HG02759 (cell line): ENCODE measurements at regions not wholly inside any gene's neighbourhood (a gene's known extent, or its start where the extent isn't known, plus 50 kb on each side); places are given as distances from the start of the nearest gene placed in this dataset.
A peak's percentile ranks its signal among the peaks of the same experiment; 100 is the strongest.

Source experiments
- ATAC-seq: cut with Tn5 transposase; IDR thresholded peaks from one replicate; pipeline ENCODE4 v1.9.1; 2021; ENCODE audit warnings: mild to moderate bottlenecking, moderate library complexity; ENCODE audit not compliant: unreplicated experiment

DNA sequence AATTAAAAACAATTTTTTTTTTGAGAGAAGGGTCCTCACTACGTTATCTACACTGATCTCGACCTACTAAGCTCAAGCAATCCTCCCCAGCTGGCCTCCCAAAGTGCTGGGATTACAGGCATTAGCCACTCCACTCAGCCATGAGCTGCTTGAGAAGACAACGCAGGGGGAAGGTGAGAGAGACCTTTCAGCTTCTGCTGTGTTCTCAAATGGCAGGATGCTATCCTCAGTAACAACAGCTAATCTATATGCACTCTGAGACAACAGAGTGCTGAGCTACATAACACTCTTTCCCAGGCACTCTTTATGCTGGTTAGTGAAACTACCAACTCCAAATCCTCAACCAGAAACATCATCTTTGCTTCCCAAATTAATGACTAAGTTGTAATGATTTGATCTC, 526.1 kb downstream of the CCER1 start:
- ATAC-seq, result no peak

DNA sequence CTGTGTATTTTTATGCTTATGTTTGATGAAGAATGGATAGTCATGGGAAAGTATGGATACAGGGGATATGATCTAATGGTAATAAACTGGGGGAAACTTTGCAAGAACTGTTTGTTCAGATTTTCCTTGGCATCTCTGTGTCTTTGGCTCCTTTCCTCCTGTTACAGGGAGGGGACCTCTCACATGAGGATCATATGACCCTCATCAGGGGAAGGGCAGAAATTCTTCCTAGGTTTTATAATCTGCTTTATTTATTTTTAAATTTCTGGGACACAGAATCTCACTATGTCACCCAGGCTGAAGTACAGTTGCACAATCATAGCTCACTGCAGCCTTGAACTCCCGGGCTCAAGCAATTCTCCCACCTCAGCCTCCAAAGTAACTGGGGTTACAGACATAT, 526.5 kb downstream of the CCER1 start:
- no peak for ATAC-seq

- no peak for ATAC-seq
Observed at GRCh38 chr12:90423965-90424364, 531.0 kb downstream of the CCER1 start.

- no peak for ATAC-seq
Observed at GRCh38 chr12:90410962-90411361, 544.0 kb downstream of the CCER1 start.

DNA sequence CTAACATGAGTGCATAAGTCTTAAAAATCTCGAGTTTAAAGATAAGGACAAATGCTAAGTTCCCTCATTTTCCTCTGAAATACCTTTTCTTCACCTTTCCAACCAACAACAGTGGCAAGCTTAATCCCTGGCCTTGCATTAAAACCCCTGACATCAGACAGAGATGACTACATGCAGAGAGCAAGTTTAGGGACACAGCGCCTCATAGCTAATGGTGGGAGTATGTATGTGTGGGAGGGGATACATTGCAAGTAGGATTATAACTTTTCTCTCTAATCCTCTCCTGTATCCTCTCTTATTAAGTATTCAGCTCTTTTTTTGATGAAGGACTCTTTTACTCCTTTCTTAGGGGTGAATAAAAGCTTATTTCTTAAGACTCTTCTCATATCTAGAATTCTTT, 547.1 kb downstream of the CCER1 start:
- ATAC-seq, result no peak

GRCh38 chr12:90404071-90404470, 550.9 kb downstream of the CCER1 start:
- peak; percentile 66 for ATAC-seq

- no peak for ATAC-seq
Observed at GRCh38 chr12:90401185-90401584, 553.8 kb downstream of the CCER1 start.

DNA sequence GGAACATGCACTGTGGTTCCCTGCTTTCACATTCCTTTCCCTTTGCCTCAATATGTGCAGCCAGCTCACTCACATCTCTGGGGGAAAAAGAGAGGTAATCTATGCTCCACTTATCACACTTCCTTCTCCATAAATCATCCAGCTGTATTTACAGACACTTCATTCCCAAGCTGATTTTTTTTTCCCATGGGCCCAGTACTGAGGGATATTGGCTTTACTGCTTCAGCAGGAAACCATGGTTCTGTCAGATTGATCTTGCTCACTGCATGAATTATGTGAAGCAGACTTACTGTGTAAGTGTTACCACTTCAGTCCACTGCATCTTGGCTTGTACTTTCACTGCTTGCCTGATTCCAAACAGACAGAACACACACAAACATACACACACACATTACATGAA, 555.6 kb downstream of the CCER1 start:
- ATAC-seq, result no peak

- ATAC-seq, result no peak
Observed at GRCh38 chr12:90398285-90398836, 556.6 kb downstream of the CCER1 start.

DNA sequence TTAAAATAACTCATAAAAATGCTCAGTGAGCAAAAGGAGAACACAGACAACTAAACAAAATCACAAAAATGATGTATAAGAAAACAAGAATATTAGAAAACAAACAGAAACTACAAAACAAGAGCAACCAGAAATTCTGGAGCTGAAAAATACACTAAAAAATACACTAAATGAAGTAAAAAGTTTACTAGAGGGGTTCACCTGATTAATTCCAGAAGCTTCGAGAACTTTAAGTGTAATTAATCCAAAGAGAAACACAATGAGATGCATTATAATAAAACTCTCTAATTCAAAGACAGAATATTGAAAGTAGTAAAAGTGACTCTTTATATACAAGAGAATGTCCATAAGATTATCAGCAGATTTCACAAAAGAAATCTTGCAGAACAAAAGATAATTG, 558.4 kb downstream of the CCER1 start:
- ATAC-seq, result no peak

DNA sequence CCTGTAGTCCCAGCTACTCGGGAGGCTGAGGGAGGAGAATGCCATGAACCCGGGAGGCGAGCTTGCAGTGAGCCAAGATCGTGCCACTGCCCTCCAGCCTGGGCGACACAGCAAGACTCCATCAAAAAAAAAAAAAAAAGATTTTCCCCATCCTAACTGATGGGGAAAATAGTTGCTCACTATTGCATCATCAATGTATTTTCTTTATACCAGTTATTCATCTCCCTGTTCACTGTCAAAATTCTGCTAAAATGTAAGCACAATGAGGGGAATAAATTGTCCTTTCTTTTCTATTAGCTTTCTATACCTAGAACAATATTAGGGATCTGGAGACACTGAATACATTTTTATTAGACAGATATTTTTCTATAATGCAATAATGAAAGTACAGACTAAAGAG, 561.3 kb downstream of the CCER1 start:
- ATAC-seq, result no peak

- no peak for ATAC-seq
Observed at GRCh38 chr12:90393089-90393488, 561.9 kb downstream of the CCER1 start.

- ATAC-seq, result no peak
Observed at GRCh38 chr12:90390947-90391346, 564.0 kb downstream of the CCER1 start.

- no peak for ATAC-seq
Observed at GRCh38 chr12:90368081-90368480, 586.9 kb downstream of the CCER1 start.

DNA sequence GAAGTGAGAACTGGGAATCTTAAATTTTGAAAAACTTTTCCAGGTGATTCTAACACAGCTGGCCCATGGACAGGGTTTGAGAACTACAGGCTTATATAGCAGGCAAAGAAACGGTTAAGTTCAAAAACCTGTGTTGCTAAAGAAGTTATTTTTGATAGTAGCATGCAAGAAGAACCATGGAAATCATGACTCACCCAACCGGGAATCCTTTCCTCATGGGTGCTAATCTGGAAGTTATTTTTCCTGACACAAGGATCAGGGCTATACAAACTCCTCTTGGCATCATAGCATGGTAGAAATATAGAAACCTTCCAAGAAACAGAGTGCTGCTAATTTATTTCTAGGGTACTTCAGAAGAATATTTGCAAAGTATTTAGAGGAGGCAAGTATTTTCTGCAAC, 588.7 kb downstream of the CCER1 start:
- ATAC-seq, result no peak

DNA sequence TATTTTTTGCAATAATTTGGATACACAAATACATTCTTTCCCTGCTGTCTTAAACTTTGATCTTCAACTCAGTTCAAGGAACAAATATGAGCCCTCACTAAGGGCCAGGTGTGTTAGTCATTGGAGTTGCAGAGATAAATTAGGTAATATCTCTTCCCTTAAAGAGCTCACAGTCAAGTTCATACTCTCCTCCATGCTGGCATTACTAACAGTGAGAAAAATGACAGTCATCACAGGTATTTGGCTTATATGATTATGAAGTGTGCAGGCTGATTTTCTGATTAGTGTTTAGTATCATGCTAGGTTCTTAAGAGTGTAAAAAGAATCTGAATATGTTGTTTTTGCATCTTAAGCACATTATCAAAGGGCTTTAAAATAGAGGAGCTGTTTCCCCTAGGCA, 594.7 kb downstream of the CCER1 start:
- ATAC-seq, result no peak

DNA sequence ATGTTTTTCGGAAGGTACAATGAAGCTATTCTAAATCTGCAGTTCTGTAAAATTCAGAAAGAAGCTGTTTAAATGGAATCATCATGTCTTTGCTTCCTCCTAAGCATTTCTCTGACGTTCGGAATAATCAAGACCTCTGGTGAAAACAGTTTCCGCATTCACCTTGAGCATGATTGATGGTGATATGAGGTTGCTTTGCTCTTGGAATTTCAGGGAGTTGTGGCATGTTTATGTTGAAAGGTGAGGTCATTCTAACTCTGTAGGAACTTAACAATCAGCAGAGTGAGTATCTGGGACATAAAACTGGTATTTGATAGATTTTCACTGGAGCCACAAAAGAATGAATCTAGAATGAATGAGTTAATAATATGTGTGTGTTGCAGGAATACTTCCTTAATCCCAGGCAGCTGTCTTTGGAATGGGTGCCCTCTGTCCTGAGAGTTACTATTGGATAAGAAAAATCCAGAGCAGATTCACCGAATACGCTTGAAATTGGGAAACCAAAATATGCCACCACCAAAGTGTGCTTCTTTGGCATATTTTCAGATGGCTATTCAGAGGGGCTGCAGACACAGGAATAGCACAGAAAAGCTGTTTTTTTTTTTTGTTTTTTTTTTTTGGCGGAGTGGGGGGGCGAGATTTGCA, 599.1 kb downstream of the CCER1 start:
- no peak for ATAC-seq

- ATAC-seq, result no peak
Observed at GRCh38 chr12:90343966-90344365, 611.0 kb downstream of the CCER1 start.

DNA sequence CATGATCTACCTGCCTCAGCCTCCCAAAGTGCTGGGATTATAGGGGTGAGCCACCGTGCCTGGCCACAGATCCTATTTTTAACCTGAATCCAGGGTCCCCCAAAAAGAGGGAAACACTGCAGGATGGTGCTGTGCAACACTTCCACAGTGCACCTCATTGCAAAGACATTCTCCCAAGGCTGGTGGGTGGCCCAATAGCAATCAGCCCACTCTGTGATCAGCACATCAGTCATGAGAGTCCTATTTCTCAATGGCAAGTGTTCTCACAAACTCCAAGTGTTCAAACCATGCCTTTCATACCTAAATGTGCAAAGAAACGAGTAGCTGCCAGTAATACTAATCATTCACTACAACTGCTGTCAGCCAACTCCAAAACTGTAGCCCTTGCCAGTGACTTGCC, 612.9 kb downstream of the CCER1 start:
- ATAC-seq, result no peak

- no peak for ATAC-seq
Observed at GRCh38 chr12:90339837-90340236, 615.1 kb downstream of the CCER1 start.

DNA sequence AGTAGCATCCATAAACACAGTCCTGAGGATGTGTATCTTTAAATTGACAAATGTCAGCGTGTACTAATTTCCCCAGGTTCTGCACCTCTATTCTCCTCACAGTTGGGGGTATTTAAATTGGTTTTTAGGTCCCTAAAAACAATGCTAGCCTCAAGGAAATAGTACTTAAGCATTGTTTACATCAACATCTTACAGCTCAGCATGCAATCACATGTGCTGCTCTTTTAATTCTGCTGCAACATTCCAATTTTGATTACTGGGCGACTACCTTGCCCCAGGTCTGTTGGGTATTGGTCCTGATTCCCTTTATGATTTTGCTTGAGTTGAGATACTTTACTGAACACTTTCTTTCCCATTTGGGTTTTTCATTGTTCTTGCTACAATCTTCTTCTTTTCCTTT, 616.6 kb downstream of the CCER1 start:
- ATAC-seq, result no peak

DNA sequence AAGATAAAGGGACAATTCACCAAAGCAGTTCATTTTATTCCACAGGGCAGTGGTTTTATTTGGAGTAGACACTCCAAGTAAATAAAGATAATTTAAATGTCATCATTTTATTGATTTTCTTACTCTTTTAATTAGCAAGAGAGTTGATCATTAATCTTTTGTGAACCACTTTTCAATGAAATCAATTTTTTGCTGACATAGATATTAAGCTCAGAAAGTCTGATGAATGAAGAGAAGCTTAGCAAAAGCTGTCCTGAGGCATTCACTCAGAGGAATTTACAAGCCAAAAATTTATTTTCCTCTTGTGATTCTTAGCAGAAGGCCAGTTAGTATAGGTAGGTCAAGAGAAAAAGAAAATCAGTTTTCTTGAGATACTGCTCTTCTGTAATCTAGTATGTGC, 618.0 kb downstream of the CCER1 start:
- no peak for ATAC-seq

GRCh38 chr12:90335566-90335965, 619.4 kb downstream of the CCER1 start:
- no peak for ATAC-seq
